HepG2 (cell line): ENCODE measurements at regions not wholly inside any gene's neighbourhood (a gene's known extent, or its start where the extent isn't known, plus 50 kb on each side); places are given as distances from the start of the nearest gene placed in this dataset.

Experiments
- ATAC-seq: fragments of 200-7000 bp; cut with Tn5 transposase; 3 replicates; pipeline ENCODE4 v1.9.1; 2020; ENCODE audit warnings: mild to moderate bottlenecking, moderate library complexity
- BruUV-seq: library from RNA; stranded (reverse); fragments of 400-500 nt; replicated peaks from 2 replicates; lab custom pipeline; 2021; lab: Mats Ljungman, UMichigan
- CTCF ChIA-PET: fragments of 300-600 bp; formaldehyde crosslinking; extraction: SDS; loops from one replicate; lab custom pipeline; 2021; ENCODE audit warnings: low total read pairs, inconsistent platforms, low intra/inter-chr PET ratio; lab: Yijun Ruan, JAX
- POLR2A ChIA-PET: fragments of 350-600 bp; sonication (Branson Sonifier 250); formaldehyde crosslinking; loops from one replicate; lab custom pipeline; 2020; ENCODE audit warnings: antibody characterized with exemption, inconsistent platforms; lab: Yijun Ruan, JAX
- DNase-seq: peaks from one replicate; pipeline ENCODE4 v3.0.0-alpha.2; 2015; ENCODE audit warnings: low spot score
- FAIRE-seq: peaks from 3 replicates; lab custom pipeline; 2011; peaks lifted over from hg19 to GRCh38; lab: Jason Lieb, UNC
- H2AFZ ChIP-seq: one replicate; pipeline ENCODE4 v1.6.1; 2011; ENCODE audit warnings: low read length, inconsistent platforms
- H3K27ac ChIP-seq: fragments of 300-600 bp; 3 replicates; pipeline ENCODE4 v1.8.0; 2011; ENCODE audit warnings: mixed run types, mild to moderate bottlenecking, mixed read lengths, low read length, inconsistent platforms; ENCODE audit not compliant: insufficient read depth; ENCODE audit errors: extremely low read length
- H3K27me3 ChIP-seq, 2 experiments: fragments of 200-600 bp in 1 of 2; 2 replicates in 1 of 2; 3 replicates in 1 of 2; pipeline versions ENCODE4 v1.6.0 to v1.8.0; 2011; ENCODE audit warnings: low read length in 2 of 2, mild to moderate bottlenecking in 2 of 2, moderate library complexity in 2 of 2, inconsistent platforms in 1 of 2; ENCODE audit not compliant: insufficient read depth in 2 of 2, control insufficient read depth in 1 of 2
- H3K36me3 ChIP-seq, 2 experiments: fragments of 200-600 bp in 1 of 2; replicated peaks in 1 of 2; 2 replicates in 1 of 2; 3 replicates in 1 of 2; pipeline versions ENCODE4 v1.5.1 to v1.8.0; 2011; ENCODE audit warnings: low read length in 2 of 2, inconsistent platforms in 1 of 2; ENCODE audit not compliant: insufficient read depth in 2 of 2, control insufficient read depth in 1 of 2
- H3K4me1 ChIP-seq: 2 replicates; pipeline ENCODE4 v1.5.1; 2012; ENCODE audit warnings: low read length, inconsistent platforms; ENCODE audit not compliant: insufficient read depth
- H3K4me2 ChIP-seq: 2 replicates; pipeline ENCODE4 v1.6.0; 2011; ENCODE audit warnings: low read depth, low read length, inconsistent platforms
- H3K4me3 ChIP-seq, 3 experiments: fragments of 200-600 bp in 1 of 3; sonication (generic), shearing (Covaris generic) in 1 of 3; replicated peaks in 1 of 3; 2 replicates each; pipeline ENCODE4 v1.5.1; 2011 to 2016; ENCODE audit warnings: low read length in 3 of 3, inconsistent platforms in 2 of 3, low read depth in 2 of 3, mild to moderate bottlenecking in 2 of 3, control low read depth in 1 of 3, mixed read lengths in 1 of 3; ENCODE audit not compliant: insufficient read depth in 1 of 3
- H3K79me2 ChIP-seq: one replicate; pipeline ENCODE4 v1.6.1; 2011; ENCODE audit warnings: low read length, inconsistent platforms; ENCODE audit not compliant: insufficient read depth
- H3K9ac ChIP-seq: 2 replicates; pipeline ENCODE4 v1.6.0; 2011; ENCODE audit warnings: mild to moderate bottlenecking, low read depth, low read length, inconsistent platforms; ENCODE audit not compliant: insufficient read depth
- H3K9me3 ChIP-seq: 2 replicates; pipeline ENCODE4 v1.5.1; 2012; ENCODE audit warnings: mild to moderate bottlenecking, low read length
- H4K20me1 ChIP-seq: 2 replicates; pipeline ENCODE4 v1.6.0; 2011; ENCODE audit warnings: inconsistent platforms, mild to moderate bottlenecking, low read length, moderate library complexity; ENCODE audit not compliant: insufficient read depth
- CREB1 ChIP-seq, 2 experiments: fragments of 450-650 bp in 1 of 2; IDR thresholded peaks; 2 replicates each; pipeline ENCODE4 v1.6.1; 2016 to 2017; ENCODE audit warnings: control low read depth in 1 of 2, mild to moderate bottlenecking in 1 of 2, missing compliant biosample characterization in 1 of 2, missing genetic modification characterization in 1 of 2
- ESRRA ChIP-seq: sonication (generic); formaldehyde crosslinking; IDR thresholded peaks from 2 replicates; pipeline ENCODE4 v1.5.1; 2020; ENCODE audit warnings: mild to moderate bottlenecking, low read depth, missing genetic modification reagents
- GABPB1 ChIP-seq: IDR thresholded peaks from 2 replicates; pipeline ENCODE4 v1.6.1; 2016; ENCODE audit warnings: mild to moderate bottlenecking, missing genetic modification reagents, moderate library complexity, missing compliant biosample characterization
- PCBP1 ChIP-seq: fragments of 200-400 bp; formaldehyde crosslinking; IDR thresholded peaks from 2 replicates; pipeline ENCODE4 v1.6.1; 2017; ENCODE audit warnings: mild to moderate bottlenecking, low read depth, low read length, borderline replicate concordance
- POGZ ChIP-seq: sonication (generic); formaldehyde crosslinking; IDR thresholded peaks from 2 replicates; pipeline ENCODE4 v1.4.0; 2020; ENCODE audit warnings: mild to moderate bottlenecking, missing genetic modification reagents
- RNF219 ChIP-seq: sonication (generic); formaldehyde crosslinking; IDR thresholded peaks from 2 replicates; pipeline ENCODE4 v1.5.0; 2020; ENCODE audit warnings: mild to moderate bottlenecking, missing genetic modification reagents
- SNAPC4 ChIP-seq: sonication (generic); formaldehyde crosslinking; IDR thresholded peaks from 2 replicates; pipeline ENCODE4 v1.4.0; 2020; ENCODE audit warnings: mild to moderate bottlenecking, missing genetic modification reagents
- ZBTB20 ChIP-seq: sonication (generic); formaldehyde crosslinking; IDR thresholded peaks from 2 replicates; pipeline ENCODE4 v1.8.1; 2023; ENCODE audit warnings: missing genetic modification reagents, low read depth, mild to moderate bottlenecking, borderline replicate concordance
- ZNF841 ChIP-seq: sonication (generic); formaldehyde crosslinking; IDR thresholded peaks from 2 replicates; pipeline ENCODE4 v1.8.1; 2023; ENCODE audit warnings: missing genetic modification reagents, borderline replicate concordance
- ZNF878 ChIP-seq: sonication (generic); formaldehyde crosslinking; IDR thresholded peaks from 2 replicates; pipeline ENCODE4 v1.8.1; 2023; ENCODE audit warnings: mild to moderate bottlenecking, missing genetic modification reagents, moderate library complexity
- WGBS: methylation state at CpG from one replicate; pipeline ENCODE4 v1.1.6; 2017; ENCODE audit warnings: low lambda C conversion rate; 5-methylcytosine and 5-hydroxymethylcytosine counted together
- in situ Hi-C: cut with HindIII; loops from 2 replicates; pipeline ENCODE4 v1.10.0; 2017; ENCODE audit warnings: low pct_unique_long_range_greater_than_20kb; ENCODE audit not compliant: extremely low pct_ligation_motif_present
- intact Hi-C: fragments of 100-400 bp; cut with micrococcal nuclease; formaldehyde crosslinking; loops from one replicate; pipeline ENCODE4 v1.10.0; 2022; ENCODE audit not compliant: unreplicated experiment

- TF ChIP-seq RNF219 (CRISPR knock-in tag) = no peak
- no peak for TF ChIP-seq POGZ (CRISPR knock-in tag)
Observed at GRCh38 chr11:97389270-97389669, 999.5 kb downstream of the JRKL start (continued).

GRCh38 chr11:97398246-97398645, 1008.4 kb downstream of the JRKL start:
- no peak for DNase-seq
- intact Hi-C loops = no loop called here

More at GRCh38 chr11:97398246-97398645, 1008.4 kb downstream of the JRKL start:
- no peaks in the 10 kb centered on the region for H3K36me3 ChIP-seq
- POLR2A ChIA-PET = no interaction called here
- TF ChIP-seq GABPB1 (CRISPR knock-in tag) = no peak
- no peak for TF ChIP-seq SNAPC4 (CRISPR knock-in tag)
- no peak for TF ChIP-seq ZBTB20 (CRISPR knock-in tag)
- TF ChIP-seq ESRRA (CRISPR knock-in tag) = no peak
- no peak for TF ChIP-seq PCBP1
- no peak for TF ChIP-seq ZNF878 (CRISPR knock-in tag)
- TF ChIP-seq CREB1 (IDR thresholded peaks at IDR 0.05) = no peak
- TF ChIP-seq CREB1 (CRISPR knock-in tag; IDR thresholded peaks at IDR 0.05) = no peak
- no peak for TF ChIP-seq ZNF841
- TF ChIP-seq, all 625 proteins: peak for 0
- Histone ChIP-seq H3K79me2 (no peaks in the 10 kb centered on the region), H3K4me2 (no peak overlapping the region), H2AFZ (no peak overlapping the region), H3K9me3 (no peaks in the 10 kb centered on the region), H3K4me1 (no peaks in the 10 kb centered on the region), H3K9ac (no peak overlapping the region), H4K20me1 (no peaks in the 10 kb centered on the region), H3K4me3 (no peak overlapping the region), H3K27ac (no peak overlapping the region), H3K27me3 (no peaks in the 10 kb centered on the region)
- 0% methylated on average over 3 of the region's 4 CpGs for WGBS
- CTCF ChIA-PET = no interaction called here
- no peak for ATAC-seq
- in situ Hi-C loops = no loop called here
- no peak for FAIRE-seq
- no TSS peak for BruUV-seq
